Neutrophil (primary cell): ENCODE measurements at regions not wholly inside any gene's neighbourhood (a gene's known extent, or its start where the extent isn't known, plus 50 kb on each side); places are given as distances from the start of the nearest gene placed in this dataset.

ENCODE experiments used
- H3K27ac ChIP-seq: fragments of 200-600 bp; sonication (generic); 2 replicates; pipeline ENCODE4 v1.5.1; 2016; ENCODE audit warnings: mild to moderate bottlenecking, moderate library complexity
- H3K27me3 ChIP-seq: fragments of 200-600 bp; sonication (generic); 2 replicates; pipeline ENCODE4 v1.6.0; 2016; ENCODE audit warnings: mild to moderate bottlenecking
- H3K36me3 ChIP-seq: fragments of 200-600 bp; sonication (generic); 2 replicates; pipeline ENCODE4 v1.5.1; 2017
- H3K4me1 ChIP-seq, 2 experiments: fragments of 200-600 bp in 1 of 2; sonication (generic) in 1 of 2; 1 replicate in 1 of 2; 2 replicates in 1 of 2; pipeline versions ENCODE4 v1.5.1 to v1.6.1; 2013 to 2016; ENCODE audit warnings: low read depth in 1 of 2, low read length in 1 of 2, mild to moderate bottlenecking in 1 of 2, moderate library complexity in 1 of 2; ENCODE audit not compliant: control insufficient read depth in 1 of 2, insufficient read depth in 1 of 2
- H3K4me3 ChIP-seq, 2 experiments: fragments of 200-600 bp in 1 of 2; sonication (generic) in 1 of 2; 1 replicate in 1 of 2; 2 replicates in 1 of 2; pipeline ENCODE4 v1.5.1; 2013 to 2016; ENCODE audit warnings: low read depth in 1 of 2, low read length in 1 of 2, mild to moderate bottlenecking in 1 of 2, moderate library complexity in 1 of 2
- H3K9me3 ChIP-seq: fragments of 200-600 bp; sonication (generic); 2 replicates; pipeline ENCODE4 v1.5.1; 2016
- CTCF ChIP-seq: fragments of 200-600 bp; sonication (generic); IDR thresholded peaks from 2 replicates; pipeline ENCODE4 v1.5.1; 2016; ENCODE audit warnings: antibody characterized with exemption

- Histone ChIP-seq H3K9me3 (no peaks in the 10 kb centered on the region), H3K27ac (no peak overlapping the region), H3K4me1 (no peaks in the 10 kb centered on the region), H3K27me3 (no peaks in the 10 kb centered on the region), H3K36me3 (no peaks in the 10 kb centered on the region), H3K4me3 (no peak overlapping the region)
- TF ChIP-seq CTCF: no peak
Observed at GRCh38 chr3:117367861-117368260, 658.3 kb downstream of the TUSC7 start.

GRCh38 chr3:117380631-117381030, 671.1 kb downstream of the TUSC7 start:
- Histone ChIP-seq H3K27ac (no peak overlapping the region), H3K4me1 (no peaks in the 10 kb centered on the region), H3K27me3 (no peaks in the 10 kb centered on the region), H3K36me3 (no peaks in the 10 kb centered on the region), H3K9me3 (no peaks in the 10 kb centered on the region), H3K4me3 (no peak overlapping the region)
- no peak for TF ChIP-seq CTCF

- H3K9me3 ChIP-seq: no peaks in the 10 kb centered on the region
- no peak for TF ChIP-seq CTCF
- H3K4me1 ChIP-seq: no peaks in the 10 kb centered on the region
- H3K27me3 ChIP-seq: no peaks in the 10 kb centered on the region
- no peak overlapping the region for H3K27ac ChIP-seq
- H3K36me3 ChIP-seq: no peaks in the 10 kb centered on the region
- no peak overlapping the region for H3K4me3 ChIP-seq
Observed at GRCh38 chr3:117393119-117393518, 683.5 kb downstream of the TUSC7 start.

GRCh38 chr3:117398141-117398899, 688.7 kb downstream of the TUSC7 start:
- Histone ChIP-seq H3K4me3 (no peak overlapping the region), H3K36me3 (no peaks in the 10 kb centered on the region), H3K9me3 (no peaks in the 10 kb centered on the region), H3K27me3 (no peaks in the 10 kb centered on the region), H3K4me1 (no peaks in the 10 kb centered on the region), H3K27ac (no peak overlapping the region)
- TF ChIP-seq CTCF: no peak

- no peaks in the 10 kb centered on the region for H3K9me3 ChIP-seq
- no peak overlapping the region for H3K27ac ChIP-seq
- H3K27me3 ChIP-seq: no peaks in the 10 kb centered on the region
- TF ChIP-seq CTCF: no peak
- no peak overlapping the region for H3K4me3 ChIP-seq
- H3K36me3 ChIP-seq: no peaks in the 10 kb centered on the region
- peaks cover 0 to 6% of the 10 kb centered on the region in 2 experiments for H3K4me1 ChIP-seq
Observed at GRCh38 chr3:117399311-117400078, 689.9 kb downstream of the TUSC7 start.
